Thymus (tissue), 11 donors: ENCODE measurements at regions not wholly inside any gene's neighbourhood (a gene's known extent, or its start where the extent isn't known, plus 50 kb on each side); places are given as distances from the start of the nearest gene placed in this dataset.

ENCODE experiments used
- DNase-seq, 9 donors: peaks; one replicate each; pipeline ENCODE4 v3.0.0-alpha.2; 2013; ENCODE audit warnings: low spot score in 9 of 9, low read depth in 6 of 9, missing footprints in 1 of 9
- H3K27ac ChIP-seq, 2 donors: one replicate each; pipeline ENCODE4 v1.5.1; 2013; ENCODE audit warnings: control low read depth in 1 of 2, low read depth in 1 of 2, low read length in 1 of 2, mild to moderate bottlenecking in 1 of 2, moderate library complexity in 1 of 2
- H3K27me3 ChIP-seq, 2 donors: one replicate each; pipeline ENCODE4 v1.5.1; 2013; ENCODE audit warnings: low read length in 1 of 2; ENCODE audit not compliant: control insufficient read depth in 2 of 2, insufficient read depth in 1 of 2
- H3K36me3 ChIP-seq, 2 donors: one replicate each; pipeline ENCODE4 v1.5.1; 2013; ENCODE audit warnings: low read length in 1 of 2, mild to moderate bottlenecking in 1 of 2, moderate library complexity in 1 of 2; ENCODE audit not compliant: control insufficient read depth in 2 of 2, insufficient read depth in 2 of 2
- H3K4me1 ChIP-seq, 2 donors: one replicate each; pipeline ENCODE4 v1.5.1; 2013; ENCODE audit warnings: low read length in 2 of 2; ENCODE audit not compliant: control insufficient read depth in 2 of 2, insufficient read depth in 2 of 2
- H3K4me3 ChIP-seq, 2 donors: one replicate each; pipeline ENCODE4 v1.5.1; 2013; ENCODE audit warnings: low read length in 2 of 2, control low read depth in 1 of 2, mild to moderate bottlenecking in 1 of 2
- H3K9me3 ChIP-seq, 2 donors: one replicate each; pipeline ENCODE4 v1.5.1; 2013; ENCODE audit warnings: low read length in 1 of 2, mild to moderate bottlenecking in 1 of 2; ENCODE audit not compliant: control insufficient read depth in 2 of 2, insufficient read depth in 1 of 2
- WGBS: extraction: QIAGEN DNeasy Blood & Tissue Kit; methylation state at CpG from one replicate; pipeline ENCODE4 v1.1.7; 2013; 5-methylcytosine and 5-hydroxymethylcytosine counted together
- donor health status: healthy.

GRCh38 chr15:61524545-61524944 is 295.4 kb upstream of the RORA start:
- WGBS = 88% methylated on average over 3 of the region's 3 CpGs
- no peaks in the 10 kb centered on the region for H3K36me3 ChIP-seq
- H3K9me3 ChIP-seq = no peaks in the 10 kb centered on the region
- no peak overlapping the region for H3K4me3 ChIP-seq
- no peaks in the 10 kb centered on the region for H3K4me1 ChIP-seq
- H3K27ac ChIP-seq = no peak overlapping the region
- no peak for DNase-seq
- H3K27me3 ChIP-seq = no peaks in the 10 kb centered on the region

DNA sequence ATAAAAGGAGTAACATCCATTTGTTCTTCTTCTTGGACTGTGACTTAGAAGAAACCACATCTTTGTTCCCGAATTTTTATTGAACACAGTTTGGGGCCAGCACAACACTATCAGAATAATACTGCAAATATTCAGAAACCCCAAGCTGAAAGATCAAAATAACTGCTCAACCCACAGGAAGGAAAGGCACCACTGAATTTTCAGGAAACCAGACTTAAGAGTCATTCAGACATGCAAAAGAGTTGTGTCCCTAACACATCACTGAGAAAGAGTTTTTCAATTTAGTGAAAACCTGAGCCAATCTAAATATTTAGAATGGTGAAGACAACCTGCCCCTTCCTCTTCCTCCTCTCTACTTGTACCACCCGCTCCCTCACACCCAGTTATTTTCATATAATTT is 295.0 kb upstream of the RORA start:
- H3K9me3 ChIP-seq = no peaks in the 10 kb centered on the region
- no peaks in the 10 kb centered on the region for H3K27me3 ChIP-seq
- H3K4me3 ChIP-seq = no peak overlapping the region
- 32% methylated on average over 2 of the region's 2 CpGs for WGBS
- DNase-seq = no peak
- H3K27ac ChIP-seq = no peak overlapping the region
- no peaks in the 10 kb centered on the region for H3K4me1 ChIP-seq
- H3K36me3 ChIP-seq = no peaks in the 10 kb centered on the region

- DNase-seq = no peak
- Histone ChIP-seq H3K4me1 (no peaks in the 10 kb centered on the region), H3K27me3 (no peaks in the 10 kb centered on the region), H3K9me3 (no peaks in the 10 kb centered on the region), H3K36me3 (no peaks in the 10 kb centered on the region), H3K4me3 (no peak overlapping the region), H3K27ac (no peak overlapping the region)
Measured at GRCh38 chr15:61522411-61522810, 293.3 kb upstream of the RORA start.

DNA sequence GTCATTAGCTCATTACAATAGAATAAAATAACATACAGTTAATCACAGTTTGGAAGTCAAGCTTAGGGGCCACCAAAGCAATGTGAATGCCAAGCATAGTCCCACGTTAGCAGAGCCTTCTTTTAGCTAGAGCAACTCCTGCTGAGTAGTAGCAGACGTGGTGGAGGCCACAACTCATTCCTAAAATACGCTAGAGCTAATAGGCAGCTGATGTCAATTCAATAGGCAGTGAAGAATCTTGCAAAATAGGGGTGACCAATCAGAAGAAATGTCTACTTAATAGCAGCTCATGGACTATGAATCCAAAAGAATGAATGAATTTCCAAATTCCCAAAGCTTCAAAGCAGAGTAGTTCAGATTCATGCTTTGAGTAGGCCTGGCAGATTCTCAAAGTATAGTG is 292.9 kb upstream of the RORA start:
- Histone ChIP-seq H3K27ac (no peak overlapping the region), H3K36me3 (no peaks in the 10 kb centered on the region), H3K9me3 (no peaks in the 10 kb centered on the region), H3K4me3 (no peak overlapping the region), H3K4me1 (no peaks in the 10 kb centered on the region), H3K27me3 (no peaks in the 10 kb centered on the region)
- no peak for DNase-seq
- WGBS = 71% methylated on average over 3 of the region's 3 CpGs

DNA sequence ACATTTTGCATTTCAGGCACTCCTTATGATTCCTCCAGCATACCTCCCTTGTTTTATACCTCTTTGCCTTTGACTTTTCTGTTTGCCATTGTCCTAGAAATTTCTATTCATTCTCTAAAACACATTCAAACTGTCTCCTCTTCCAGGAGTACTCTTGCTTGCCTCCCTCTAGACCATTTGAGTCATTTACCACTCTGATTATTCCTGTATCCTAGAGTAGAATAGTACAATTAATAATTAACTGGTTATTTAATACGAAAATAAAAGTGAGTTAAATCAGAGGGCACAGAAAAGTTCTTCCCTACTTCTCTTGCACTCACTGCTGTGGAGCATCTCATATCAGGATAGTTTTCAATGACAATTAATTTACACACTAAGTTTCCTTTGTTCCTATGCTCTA is 290.2 kb upstream of the RORA start:
- no peak for DNase-seq
- no peak overlapping the region for H3K27ac ChIP-seq
- H3K4me1 ChIP-seq = no peaks in the 10 kb centered on the region
- H3K9me3 ChIP-seq = no peaks in the 10 kb centered on the region
- no peak overlapping the region for H3K4me3 ChIP-seq
- H3K36me3 ChIP-seq = no peaks in the 10 kb centered on the region
- no peaks in the 10 kb centered on the region for H3K27me3 ChIP-seq
- 94% methylated on average over 1 of the region's 1 CpG for WGBS

- Histone ChIP-seq H3K4me1 (no peaks in the 10 kb centered on the region), H3K27me3 (no peaks in the 10 kb centered on the region), H3K36me3 (no peaks in the 10 kb centered on the region), H3K9me3 (no peaks in the 10 kb centered on the region), H3K27ac (no peak overlapping the region), H3K4me3 (no peak overlapping the region)
- WGBS = 94% methylated on average over 7 of the region's 7 CpGs
- no peak for DNase-seq
Measured at GRCh38 chr15:61518191-61518950, 289.3 kb upstream of the RORA start.

GRCh38 chr15:61517776-61518175 is 288.7 kb upstream of the RORA start:
- Histone ChIP-seq H3K27ac (no peak overlapping the region), H3K4me1 (no peaks in the 10 kb centered on the region), H3K9me3 (no peaks in the 10 kb centered on the region), H3K27me3 (no peaks in the 10 kb centered on the region), H3K4me3 (no peak overlapping the region), H3K36me3 (no peaks in the 10 kb centered on the region)
- WGBS = 96% methylated on average over 3 of the region's 3 CpGs
- no peak for DNase-seq

DNA sequence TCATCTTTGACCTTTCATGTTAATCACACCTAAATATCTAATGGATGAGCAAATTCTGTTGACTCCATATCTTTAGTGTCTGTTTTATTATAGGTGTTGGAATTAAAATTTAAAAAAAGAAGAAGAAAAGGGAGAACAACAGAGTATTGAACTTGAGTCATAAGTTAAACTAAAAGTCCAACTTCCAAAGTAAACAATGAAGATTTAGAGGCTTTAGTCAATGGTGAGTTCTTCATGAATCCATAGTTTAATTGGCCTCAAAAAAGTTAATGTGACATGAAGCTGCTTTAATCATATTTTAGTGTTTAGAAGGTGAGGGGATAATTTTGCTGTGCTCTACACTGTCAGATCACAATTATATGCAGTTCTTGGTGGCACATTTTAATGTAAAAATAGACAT is 288.2 kb upstream of the RORA start:
- no peaks in the 10 kb centered on the region for H3K36me3 ChIP-seq
- H3K9me3 ChIP-seq = no peaks in the 10 kb centered on the region
- H3K4me1 ChIP-seq = no peaks in the 10 kb centered on the region
- DNase-seq = no peak
- H3K4me3 ChIP-seq = no peak overlapping the region
- H3K27ac ChIP-seq = no peak overlapping the region
- no peaks in the 10 kb centered on the region for H3K27me3 ChIP-seq

DNA sequence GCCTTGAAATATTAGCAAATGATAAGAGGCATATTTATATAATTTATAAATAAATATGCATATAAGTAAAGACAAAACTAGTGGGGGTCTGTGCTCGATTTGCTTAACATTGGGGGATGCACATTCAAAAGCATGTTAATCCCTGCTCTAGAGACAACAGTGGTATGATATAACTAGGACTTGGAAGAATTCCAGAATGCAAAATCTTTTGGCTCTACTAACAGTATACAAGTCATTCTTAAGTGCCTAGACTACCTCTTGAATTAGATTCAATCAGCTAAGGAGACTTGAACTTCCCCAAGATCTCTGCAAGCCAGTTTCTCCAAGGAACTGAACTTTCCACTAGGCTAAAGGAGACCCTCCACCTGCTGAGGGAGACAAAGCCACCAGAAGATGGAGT is 282.7 kb upstream of the RORA start:
- WGBS = 92% methylated on average over 1 of the region's 1 CpG
- H3K27me3 ChIP-seq = no peaks in the 10 kb centered on the region
- H3K4me3 ChIP-seq = no peak overlapping the region
- DNase-seq = no peak
- H3K9me3 ChIP-seq = no peaks in the 10 kb centered on the region
- H3K36me3 ChIP-seq = no peaks in the 10 kb centered on the region
- no peak overlapping the region for H3K27ac ChIP-seq
- H3K4me1 ChIP-seq = no peaks in the 10 kb centered on the region

- H3K36me3 ChIP-seq = no peaks in the 10 kb centered on the region
- no peaks in the 10 kb centered on the region for H3K27me3 ChIP-seq
- H3K9me3 ChIP-seq = no peaks in the 10 kb centered on the region
- 91% methylated on average over 3 of the region's 3 CpGs for WGBS
- no peak overlapping the region for H3K4me3 ChIP-seq
- no peaks in the 10 kb centered on the region for H3K4me1 ChIP-seq
- H3K27ac ChIP-seq = no peak overlapping the region
- DNase-seq = no peak
Measured at GRCh38 chr15:61511089-61511488, 282.0 kb upstream of the RORA start.
